SU-DHL-6 (cell line): ENCODE measurements at regions not wholly inside any gene's neighbourhood (a gene's known extent, or its start where the extent isn't known, plus 50 kb on each side); places are given as distances from the start of the nearest gene placed in this dataset.
"Not testable (repeated sequence)": the region's sequence is repeated elsewhere in the genome, so short reads cannot be mapped to it uniquely, and the experiment has no call there.

ENCODE experiments used
- H2AFZ ChIP-seq: fragments of 200-600 bp; sonication (generic); 2 replicates; pipeline ENCODE4 v1.6.1; 2014; ENCODE audit warnings: low read depth, mild to moderate bottlenecking, moderate library complexity, mixed read lengths, antibody characterized with exemption, low read length; ENCODE audit not compliant: severe bottlenecking
- H3F3A ChIP-seq: fragments of 200-600 bp; shearing (Covaris generic); 2 replicates; pipeline ENCODE4 v1.6.0; 2016; ENCODE audit warnings: antibody characterized with exemption, mild to moderate bottlenecking; ENCODE audit not compliant: insufficient read depth
- H3K27ac ChIP-seq: fragments of 200-600 bp; sonication (generic); 2 replicates; pipeline ENCODE4 v1.5.1; 2016; ENCODE audit warnings: low read depth, mild to moderate bottlenecking, low read length, moderate library complexity, mixed read lengths
- H3K27me3 ChIP-seq: fragments of 200-600 bp; sonication (generic), shearing (Covaris generic); 2 replicates; pipeline ENCODE4 v1.6.0; 2014; ENCODE audit warnings: mild to moderate bottlenecking, low read length
- H3K36me3 ChIP-seq: fragments of 200-600 bp; sonication (generic); 2 replicates; pipeline ENCODE4 v1.6.1; 2014; ENCODE audit warnings: mild to moderate bottlenecking, low read length, mixed read lengths
- H3K4me2 ChIP-seq: fragments of 300-600, 200-600 bp; shearing (Covaris generic), sonication (generic); 2 replicates; pipeline ENCODE4 v1.6.0; 2014; ENCODE audit warnings: low read length, low read depth, mild to moderate bottlenecking; ENCODE audit not compliant: poor library complexity, severe bottlenecking
- H3K4me3 ChIP-seq: fragments of 200-600 bp; sonication (generic); 2 replicates; pipeline ENCODE4 v1.5.1; 2014; ENCODE audit warnings: antibody characterized with exemption, low read length, mild to moderate bottlenecking, mixed read lengths; ENCODE audit not compliant: insufficient read depth, poor library complexity, severe bottlenecking
- H3K79me2 ChIP-seq: fragments of 200-600 bp; sonication (generic); 2 replicates; pipeline ENCODE4 v1.6.1; 2014; ENCODE audit warnings: mild to moderate bottlenecking, low read length, moderate library complexity; ENCODE audit not compliant: insufficient read depth
- H3K9ac ChIP-seq: fragments of 200-600 bp; sonication (generic); 2 replicates; pipeline ENCODE4 v1.7.0; 2014; ENCODE audit warnings: mild to moderate bottlenecking, low read length
- H3K9me2 ChIP-seq: fragments of 200-600 bp; sonication (generic); replicated peaks from 2 replicates; pipeline ENCODE4 v1.6.1; 2014; ENCODE audit warnings: low read length; ENCODE audit not compliant: insufficient read depth
- H3K9me3 ChIP-seq: fragments of 200-600 bp; sonication (generic); 2 replicates; pipeline ENCODE4 v1.6.1; 2014; ENCODE audit warnings: low read length, mixed read lengths; ENCODE audit not compliant: insufficient read depth
- H4K20me1 ChIP-seq: fragments of 200-600 bp; sonication (generic); 2 replicates; pipeline ENCODE4 v1.6.1; 2014; ENCODE audit warnings: low read depth, mild to moderate bottlenecking, antibody characterized with exemption, low read length, moderate library complexity, mixed read lengths
- CTCF ChIP-seq: fragments of 200-600 bp; sonication (generic); IDR thresholded peaks from one replicate; pipeline ENCODE4 v1.5.1; 2017; ENCODE audit warnings: antibody characterized with exemption, mild to moderate bottlenecking, low read length, moderate library complexity; ENCODE audit not compliant: insufficient read depth, poor library complexity, severe bottlenecking
- EZH2phosphoT487 ChIP-seq: fragments of 200-600 bp; sonication (generic), shearing (Covaris generic); conservative IDR thresholded peaks from 2 replicates; pipeline ENCODE4 v1.6.1; 2018; ENCODE audit warnings: mild to moderate bottlenecking, antibody characterized with exemption, low read length, moderate library complexity, mixed read lengths

GRCh38 chr2:39919511-39920306, 140.7 kb upstream of the THUMPD2 start:
- TF ChIP-seq EZH2phosphoT487 (no peak), CTCF (no peak)
- H3K4me2 ChIP-seq: no peak overlapping the region
- H3K9me3 ChIP-seq: no peaks in the 10 kb centered on the region
- no peak overlapping the region for H3K27ac ChIP-seq
- no peaks in the 10 kb centered on the region for H4K20me1 ChIP-seq
- H3K4me3 ChIP-seq: no peak overlapping the region
- H3K9me2 ChIP-seq: no peaks in the 10 kb centered on the region
- no peaks in the 10 kb centered on the region for H3K36me3 ChIP-seq
- H3K79me2 ChIP-seq: no peaks in the 10 kb centered on the region
- H3F3A ChIP-seq: no peaks in the 10 kb centered on the region
- no peaks in the 10 kb centered on the region for H3K27me3 ChIP-seq
- H2AFZ ChIP-seq: no peak overlapping the region
- H3K9ac ChIP-seq: no peak overlapping the region

GRCh38 chr2:39918886-39919285, 139.8 kb upstream of the THUMPD2 start:
- H3K9me2 ChIP-seq: no peaks in the 10 kb centered on the region
- H3K4me2 ChIP-seq: no peak overlapping the region
- H3K79me2 ChIP-seq: no peaks in the 10 kb centered on the region
- H3K9me3 ChIP-seq: no peaks in the 10 kb centered on the region
- H3K9ac ChIP-seq: no peak overlapping the region
- no peaks in the 10 kb centered on the region for H3K36me3 ChIP-seq
- no peak for TF ChIP-seq EZH2phosphoT487
- TF ChIP-seq CTCF: no peak
- H2AFZ ChIP-seq: no peak overlapping the region
- no peak overlapping the region for H3K27ac ChIP-seq
- H3K4me3 ChIP-seq: no peak overlapping the region
- H3K27me3 ChIP-seq: no peaks in the 10 kb centered on the region
- no peaks in the 10 kb centered on the region for H4K20me1 ChIP-seq
- H3F3A ChIP-seq: no peaks in the 10 kb centered on the region

- H3K4me2 ChIP-seq, H3K27ac ChIP-seq, H3K79me2 ChIP-seq, H3K36me3 ChIP-seq, H3F3A ChIP-seq, H3K9ac ChIP-seq, H4K20me1 ChIP-seq, H3K9me2 ChIP-seq, H2AFZ ChIP-seq, H3K9me3 ChIP-seq, H3K27me3 ChIP-seq, H3K4me3 ChIP-seq: not testable (repeated sequence)
These were observed 138.3 kb upstream of the THUMPD2 start for GRCh38 chr2:39917371-39917770.

- no peak overlapping the region for H3K9ac ChIP-seq
- no peak overlapping the region for H3K27ac ChIP-seq
- H3K79me2 ChIP-seq: no peaks in the 10 kb centered on the region
- H3K9me2 ChIP-seq: no peaks in the 10 kb centered on the region
- no peaks in the 10 kb centered on the region for H3K27me3 ChIP-seq
- H3F3A ChIP-seq: no peaks in the 10 kb centered on the region
- no peak overlapping the region for H3K4me3 ChIP-seq
- TF ChIP-seq CTCF (no peak), EZH2phosphoT487 (no peak)
- H2AFZ ChIP-seq: no peak overlapping the region
- no peaks in the 10 kb centered on the region for H4K20me1 ChIP-seq
- H3K4me2 ChIP-seq: no peak overlapping the region
- no peaks in the 10 kb centered on the region for H3K36me3 ChIP-seq
- H3K9me3 ChIP-seq: no peaks in the 10 kb centered on the region
These were observed 135.9 kb upstream of the THUMPD2 start for GRCh38 chr2:39914949-39915348.
